Adrenal gland (tissue), 9 donors: ENCODE measurements at regions not wholly inside any gene's neighbourhood (a gene's known extent, or its start where the extent isn't known, plus 50 kb on each side); places are given as distances from the start of the nearest gene placed in this dataset.

Experiments
- DNase-seq, 7 donors: peaks; one replicate each; pipeline ENCODE4 v3.0.0-alpha.2; 2019 to 2020
- H3K27ac ChIP-seq, 5 donors: fragments of 200-600 bp; sonication (generic) in 4 of 5; 1 replicate in 3 of 5; 2 replicates in 2 of 5; pipeline versions ENCODE4 v1.5.1 to v1.8.0; 2016 to 2020; ENCODE audit warnings: mild to moderate bottlenecking in 1 of 5
- H3K27me3 ChIP-seq: fragments of 200-600 bp; 2 replicates; pipeline ENCODE4 v1.8.0; 2021
- H3K36me3 ChIP-seq, 2 donors: fragments of 200-600 bp; replicated peaks in 1 of 2; 1 replicate in 1 of 2; 2 replicates in 1 of 2; pipeline versions ENCODE4 v1.5.1 to v1.8.0; 2018 to 2022
- H3K4me1 ChIP-seq, 2 donors: fragments of 200-600 bp; replicated peaks in 1 of 2; 1 replicate in 1 of 2; 2 replicates in 1 of 2; pipeline versions ENCODE4 v1.5.1 to v1.8.0; 2018 to 2021
- H3K4me3 ChIP-seq, 4 donors: fragments of 200-600 bp; sonication (generic) in 3 of 4; one replicate each; pipeline ENCODE4 v1.5.1; 2016 to 2018
- H3K9me3 ChIP-seq, 3 donors: fragments of 200-600 bp; sonication (generic) in 1 of 3; replicated peaks in 1 of 3; 1 replicate in 2 of 3; 2 replicates in 1 of 3; pipeline versions ENCODE4 v1.5.1 to v1.8.0; 2016 to 2021
- CTCF ChIP-seq, 6 experiments: fragments of 450-650 bp in 4 of 6; fragments of 200-600 bp in 2 of 6; sonication (generic) in 1 of 6; IDR thresholded peaks; 1 replicate in 5 of 6; 2 replicates in 1 of 6; pipeline versions ENCODE4 v1.5.1 to v1.8.0; 2016 to 2021; ENCODE audit warnings: antibody characterized with exemption in 6 of 6, mild to moderate bottlenecking in 2 of 6, moderate library complexity in 1 of 6
- POLR2A ChIP-seq, 2 donors: fragments of 450-650 bp; IDR thresholded peaks; one replicate each; pipeline ENCODE4 v1.6.1; 2017; ENCODE audit warnings: antibody characterized with exemption in 2 of 2, mild to moderate bottlenecking in 2 of 2, moderate library complexity in 1 of 2
- WGBS, 4 donors: extraction: QIAGEN DNeasy Blood & Tissue Kit in 2 of 4; methylation state at CpG; one replicate each; pipeline versions ENCODE4 v1.1.5 to v1.1.7; 2013 to 2017; 5-methylcytosine and 5-hydroxymethylcytosine counted together
- intact Hi-C, 2 donors: fragments of 100-400 bp; cut with DNase I; formaldehyde crosslinking; loops; one replicate each; pipeline versions ENCODE4 v1.14.1 to v1.15.0; 2022 to 2023
- donor health status: healthy with polysubstance abuse.
- donor health status: Bipolar disorder and iron deficiency.
- donor health status: DM: yes; HTN: yes; CAD: no.
- donor health status: DM: no; HTN: no; CAD: no.
- donor health status: DM: no; HTN: no; CAD: no.

DNA sequence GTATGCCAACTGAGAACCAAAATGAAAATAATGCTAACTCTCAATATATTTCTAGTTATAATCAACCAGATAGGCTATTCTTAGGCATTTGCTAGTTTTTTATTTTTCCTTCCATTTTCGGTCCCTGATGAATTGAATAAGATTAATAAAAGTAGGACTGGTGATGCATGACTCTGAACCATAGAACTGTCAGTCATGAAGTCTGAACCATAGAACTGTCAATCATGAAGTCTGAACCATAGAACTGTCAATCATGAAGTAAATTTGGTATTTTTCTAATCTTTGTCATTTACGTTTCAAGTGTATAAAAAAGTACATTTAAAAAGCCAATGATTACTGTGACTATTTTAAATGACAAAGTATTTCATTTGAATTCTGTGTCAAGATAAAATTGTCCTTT, 460.2 kb upstream of the NDST3 start:
- Histone ChIP-seq H3K4me3 (no peak overlapping the region), H3K4me1 (no peaks in the 10 kb centered on the region), H3K9me3 (no peaks in the 10 kb centered on the region), H3K27ac (no peak overlapping the region), H3K27me3 (no peaks in the 10 kb centered on the region), H3K36me3 (no peaks in the 10 kb centered on the region)
- intact Hi-C loops, result no loop called here
- 68 to 85% (median 81%) methylated on average over 2 of the region's 2 CpGs for WGBS, 4 donors
- TF ChIP-seq CTCF (IDR thresholded peaks at IDR 0.05) (no peak), POLR2A (IDR thresholded peaks at IDR 0.05) (no peak)
- no peak for DNase-seq

- no peaks in the 10 kb centered on the region for H3K4me1 ChIP-seq
- H3K36me3 ChIP-seq, result no peaks in the 10 kb centered on the region
- no peaks in the 10 kb centered on the region for H3K9me3 ChIP-seq
- no peak overlapping the region for H3K4me3 ChIP-seq
- DNase-seq, result no peak
- TF ChIP-seq CTCF (IDR thresholded peaks at IDR 0.05), result no peak
- TF ChIP-seq POLR2A (IDR thresholded peaks at IDR 0.05), result no peak
- H3K27me3 ChIP-seq, result no peaks in the 10 kb centered on the region
- WGBS, 4 donors, result 88 to 94% (median 92%) methylated on average over 23 to 24 of the region's 24 CpGs
- H3K27ac ChIP-seq, result no peak overlapping the region
- intact Hi-C loops, result no loop called here
Measured at GRCh38 chr4:117575850-117576249, 458.4 kb upstream of the NDST3 start.

DNA sequence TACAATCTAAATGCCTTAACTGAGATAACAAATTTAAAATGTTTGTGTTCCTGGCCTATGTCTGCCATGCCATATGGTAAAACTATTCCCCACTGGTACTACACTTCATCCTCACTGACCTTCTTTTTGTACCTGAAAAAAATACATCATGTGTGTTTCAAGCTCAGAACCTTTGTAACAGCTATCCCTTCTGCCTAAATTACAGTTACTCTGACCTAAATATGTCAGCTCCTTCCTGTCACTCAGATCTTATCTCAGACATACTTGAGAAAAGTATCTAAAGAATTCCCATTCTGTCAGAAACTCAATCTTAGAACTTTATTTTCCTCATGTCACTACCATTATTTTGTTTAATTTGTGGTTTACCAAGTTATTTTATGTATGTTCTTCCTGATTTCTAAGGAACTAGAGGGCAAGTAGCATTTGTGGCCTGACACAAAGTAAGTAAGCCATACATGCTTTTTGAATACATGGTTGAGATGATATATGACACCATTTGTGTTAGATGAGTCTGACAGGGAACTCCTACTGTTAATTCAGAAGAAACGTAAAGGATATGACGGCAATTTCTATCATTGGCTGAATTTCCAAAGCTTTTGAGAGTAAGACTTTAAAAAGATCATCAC, 456.5 kb upstream of the NDST3 start:
- H3K9me3 ChIP-seq, result no peaks in the 10 kb centered on the region
- no peak for TF ChIP-seq POLR2A (IDR thresholded peaks at IDR 0.05)
- TF ChIP-seq CTCF (IDR thresholded peaks at IDR 0.05), result no peak
- no peaks in the 10 kb centered on the region for H3K27me3 ChIP-seq
- no peak overlapping the region for H3K27ac ChIP-seq
- H3K36me3 ChIP-seq, result no peaks in the 10 kb centered on the region
- no peak for DNase-seq
- no peak overlapping the region for H3K4me3 ChIP-seq
- no peaks in the 10 kb centered on the region for H3K4me1 ChIP-seq
- intact Hi-C loops, result no loop called here
- WGBS, 4 donors, result 27 to 42% (median 32%) methylated on average over 2 of the region's 2 CpGs

DNA sequence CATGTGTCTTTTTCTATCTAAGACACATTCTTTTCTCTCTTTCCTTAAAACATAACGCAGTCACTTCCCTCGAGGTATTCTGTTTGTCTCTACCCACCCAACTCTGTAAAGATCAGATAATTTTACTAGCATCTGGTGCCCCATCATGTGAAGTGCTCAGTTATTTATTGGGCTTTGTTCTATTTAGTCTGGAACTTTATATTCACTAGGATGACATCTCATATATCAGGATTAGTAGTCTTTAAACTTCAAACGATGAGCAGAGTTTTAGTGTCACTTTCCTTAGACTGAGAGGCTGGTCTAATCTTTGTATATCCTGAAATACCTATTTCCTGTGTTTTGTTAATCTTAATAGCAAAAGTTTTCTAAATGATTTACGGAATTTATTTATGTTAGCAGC, 445.5 kb upstream of the NDST3 start:
- WGBS, 4 donors, result 22 to 32% (median 26%) methylated on average over 4 of the region's 4 CpGs

More for the DNA sequence above, 445.5 kb upstream of the NDST3 start:
- intact Hi-C loops, result no loop called here
- H3K4me1 ChIP-seq, result no peaks in the 10 kb centered on the region
- no peak for DNase-seq
- no peaks in the 10 kb centered on the region for H3K36me3 ChIP-seq
- TF ChIP-seq POLR2A (IDR thresholded peaks at IDR 0.05), result no peak
- no peak for TF ChIP-seq CTCF (IDR thresholded peaks at IDR 0.05)
- no peak overlapping the region for H3K27ac ChIP-seq
- no peaks in the 10 kb centered on the region for H3K9me3 ChIP-seq
- H3K4me3 ChIP-seq, result no peak overlapping the region
- H3K27me3 ChIP-seq, result no peaks in the 10 kb centered on the region
